HEK293 (cell line): ENCODE measurements at regions not wholly inside any gene's neighbourhood (a gene's known extent, or its start where the extent isn't known, plus 50 kb on each side); places are given as distances from the start of the nearest gene placed in this dataset.

Experiments
- CTCF ChIA-PET: fragments of 350-600 bp; formaldehyde crosslinking; extraction: SDS; loops from one replicate; lab custom pipeline; 2021; ENCODE audit warnings: antibody characterized with exemption; lab: Yijun Ruan, JAX
- POLR2A ChIA-PET: fragments of 300-600 bp; formaldehyde crosslinking; extraction: SDS; loops from one replicate; lab custom pipeline; 2020; ENCODE audit warnings: antibody characterized with exemption, inconsistent platforms; lab: Yijun Ruan, JAX
- H3K27ac ChIP-seq: fragments of 200-500 bp; sonication (Bioruptor generic); 2 replicates; pipeline ENCODE4 v1.5.1; 2014; ENCODE audit warnings: low read depth, low read length, control low read depth, inconsistent platforms; ENCODE audit errors: extremely low read depth
- H3K36me3 ChIP-seq, 2 experiments: fragments of 200-500 bp in 1 of 2; sonication (Bioruptor generic) in 1 of 2; 1 replicate in 1 of 2; 2 replicates in 1 of 2; pipeline ENCODE4 v1.5.1; 2014 to 2017; ENCODE audit warnings: inconsistent platforms in 2 of 2, low read length in 2 of 2; ENCODE audit not compliant: control insufficient read depth in 2 of 2, insufficient read depth in 1 of 2
- H3K4me1 ChIP-seq: fragments of 200-500 bp; sonication (Bioruptor generic); 2 replicates; pipeline ENCODE4 v1.5.1; 2014; ENCODE audit warnings: mild to moderate bottlenecking, low read length, inconsistent platforms; ENCODE audit not compliant: control insufficient read depth, insufficient read depth
- H3K4me3 ChIP-seq: 2 replicates; pipeline ENCODE4 v1.5.1; 2011; ENCODE audit warnings: low read depth, mild to moderate bottlenecking, control low read depth, low read length, moderate library complexity
- H3K9me3 ChIP-seq: fragments of 200-500 bp; sonication (Bioruptor generic); 2 replicates; pipeline ENCODE4 v1.5.1; 2014; ENCODE audit warnings: low read depth, low read length, inconsistent platforms; ENCODE audit not compliant: control insufficient read depth, insufficient read depth
- BCL11A ChIP-seq: fragments of 450-650 bp; formaldehyde crosslinking; IDR thresholded peaks from 2 replicates; pipeline ENCODE4 v1.5.1; 2016; ENCODE audit warnings: low read depth, missing biosample characterization, missing genetic modification characterization
- KLF8 ChIP-seq: fragments of 450-650 bp; formaldehyde crosslinking; IDR thresholded peaks from 2 replicates; pipeline ENCODE4 v1.5.1; 2016; ENCODE audit warnings: missing biosample characterization, missing genetic modification characterization
- REPIN1 ChIP-seq: fragments of 450-650 bp; formaldehyde crosslinking; IDR thresholded peaks from 2 replicates; pipeline ENCODE4 v1.5.1; 2017; ENCODE audit warnings: missing biosample characterization, missing genetic modification characterization, low read depth
- SETDB1 ChIP-seq: IDR thresholded peaks from one replicate; pipeline ENCODE4 v1.6.1; 2017; ENCODE audit warnings: mild to moderate bottlenecking, low read length, moderate library complexity, mixed read lengths; ENCODE audit not compliant: insufficient read length
- SP3 ChIP-seq: fragments of 450-650 bp; formaldehyde crosslinking; IDR thresholded peaks from 2 replicates; pipeline ENCODE4 v1.5.1; 2016; ENCODE audit warnings: missing biosample characterization, missing genetic modification characterization
- SP7 ChIP-seq: fragments of 450-650 bp; formaldehyde crosslinking; IDR thresholded peaks from 2 replicates; pipeline ENCODE4 v1.5.1; 2016; ENCODE audit warnings: missing biosample characterization, missing genetic modification characterization
- ZBTB44 ChIP-seq: fragments of 450-650 bp; IDR thresholded peaks from 2 replicates; pipeline ENCODE4 v1.5.1; 2018; ENCODE audit warnings: missing biosample characterization, mild to moderate bottlenecking, missing genetic modification characterization
- ZNF112 ChIP-seq: fragments of 450-650 bp; formaldehyde crosslinking; IDR thresholded peaks from 2 replicates; pipeline ENCODE4 v1.5.0; 2017; ENCODE audit warnings: missing biosample characterization, missing genetic modification characterization
- ZNF133 ChIP-seq: fragments of 450-650 bp; formaldehyde crosslinking; IDR thresholded peaks from 2 replicates; pipeline ENCODE4 v1.5.1; 2016; ENCODE audit warnings: missing biosample characterization, missing genetic modification characterization
- ZNF174 ChIP-seq: fragments of 450-650 bp; formaldehyde crosslinking; IDR thresholded peaks from 2 replicates; pipeline ENCODE4 v1.5.0; 2017; ENCODE audit warnings: missing biosample characterization, mild to moderate bottlenecking, missing genetic modification characterization
- ZNF2 ChIP-seq: fragments of 450-650 bp; formaldehyde crosslinking; IDR thresholded peaks from 2 replicates; pipeline ENCODE4 v1.5.1; 2016; ENCODE audit warnings: missing biosample characterization, missing genetic modification characterization
- ZNF214 ChIP-seq: fragments of 450-650 bp; formaldehyde crosslinking; IDR thresholded peaks from 2 replicates; pipeline ENCODE4 v1.5.1; 2017; ENCODE audit warnings: missing biosample characterization, mild to moderate bottlenecking, missing genetic modification characterization, borderline replicate concordance
- ZNF23 ChIP-seq: fragments of 450-650 bp; formaldehyde crosslinking; IDR thresholded peaks from 2 replicates; pipeline ENCODE4 v1.5.1; 2016; ENCODE audit warnings: missing biosample characterization, missing genetic modification characterization, borderline replicate concordance
- ZNF239 ChIP-seq: fragments of 450-650 bp; formaldehyde crosslinking; IDR thresholded peaks from 2 replicates; pipeline ENCODE4 v1.5.1; 2016; ENCODE audit warnings: missing biosample characterization, missing genetic modification characterization
- ZNF335 ChIP-seq: fragments of 450-650 bp; formaldehyde crosslinking; conservative IDR thresholded peaks from 2 replicates; pipeline ENCODE4 v1.5.1; 2016; ENCODE audit warnings: missing biosample characterization, missing genetic modification characterization
- ZNF416 ChIP-seq: fragments of 450-650 bp; formaldehyde crosslinking; IDR thresholded peaks from 2 replicates; pipeline ENCODE4 v1.5.1; 2016; ENCODE audit warnings: missing biosample characterization, missing genetic modification characterization
- ZNF473 ChIP-seq: fragments of 450-650 bp; formaldehyde crosslinking; IDR thresholded peaks from 2 replicates; pipeline ENCODE4 v1.5.1; 2017; ENCODE audit warnings: missing biosample characterization, missing genetic modification characterization
- ZNF510 ChIP-seq: fragments of 450-650 bp; formaldehyde crosslinking; IDR thresholded peaks from 2 replicates; pipeline ENCODE4 v1.5.1; 2018; ENCODE audit warnings: mild to moderate bottlenecking, missing genetic modification characterization, missing biosample characterization; ENCODE audit not compliant: insufficient replicate concordance
- ZNF621 ChIP-seq: fragments of 450-650 bp; formaldehyde crosslinking; IDR thresholded peaks from 2 replicates; pipeline ENCODE4 v1.5.1; 2017; ENCODE audit warnings: missing biosample characterization, missing genetic modification characterization
- ZNF658 ChIP-seq: fragments of 450-650 bp; formaldehyde crosslinking; IDR thresholded peaks from 2 replicates; pipeline ENCODE4; 2016; ENCODE audit warnings: missing biosample characterization, missing genetic modification characterization
- ZNF677 ChIP-seq: fragments of 450-650 bp; IDR thresholded peaks from 2 replicates; pipeline ENCODE4 v1.5.0; 2018; ENCODE audit warnings: missing biosample characterization, mild to moderate bottlenecking, missing genetic modification characterization, moderate library complexity
- ZNF777 ChIP-seq: fragments of 450-650 bp; formaldehyde crosslinking; IDR thresholded peaks from 2 replicates; pipeline ENCODE4 v1.5.1; 2017; ENCODE audit warnings: missing biosample characterization, missing genetic modification characterization, borderline replicate concordance
- ZNF792 ChIP-seq: fragments of 450-650 bp; formaldehyde crosslinking; IDR thresholded peaks from 2 replicates; pipeline ENCODE4 v1.5.1; 2016; ENCODE audit warnings: missing biosample characterization, missing genetic modification characterization
- TF ChIP-seq, protein P1 (sequence below): fragments of 450-650 bp; formaldehyde crosslinking; IDR thresholded peaks from 2 replicates; pipeline ENCODE4 v1.5.1; 2016; ENCODE audit warnings: missing biosample characterization, missing genetic modification characterization

DNA sequence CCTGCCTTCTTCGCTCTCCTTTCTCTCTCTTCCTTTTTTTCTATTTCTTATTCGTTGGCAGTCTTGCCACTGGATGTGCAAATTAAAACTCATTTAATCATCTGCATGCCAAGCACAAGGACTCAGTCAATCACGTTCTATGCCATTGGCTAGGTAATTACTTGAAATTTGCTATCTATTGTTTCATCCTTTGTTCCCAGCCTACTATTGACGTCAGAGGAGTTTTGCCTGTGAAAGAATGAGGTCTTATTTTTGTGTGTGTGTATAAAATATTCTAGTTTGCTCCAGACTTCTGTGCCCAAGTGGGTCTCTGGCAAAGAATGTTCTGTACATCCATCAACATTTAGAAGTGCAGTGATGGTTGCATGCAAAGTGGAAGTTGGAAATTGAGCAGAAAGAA is 132.3 kb upstream of the DOK5 start:
- Histone ChIP-seq H3K36me3 (no peaks in the 10 kb centered on the region), H3K4me1 (no peaks in the 10 kb centered on the region), H3K27ac (no peak overlapping the region), H3K4me3 (no peak overlapping the region)
- CTCF ChIA-PET: no interaction called here
- TF ChIP-seq ZNF416 (tag by site-specific recombination) (no peak), ZNF112 (tag by site-specific recombination) (no peak), ZNF214 (tag by site-specific recombination) (no peak), KLF8 (no peak), ZNF777 (tag by site-specific recombination) (no peak), ZBTB44 (tag by site-specific recombination) (no peak), ZNF792 (tag by site-specific recombination) (no peak), ZNF473 (tag by site-specific recombination) (no peak), ZNF133 (no peak), ZNF335 (tag by site-specific recombination) (no peak), ZNF174 (no peak), ZNF510 (tag by site-specific recombination) (no peak), ZNF677 (tag by site-specific recombination) (no peak), SP3 (tag by site-specific recombination) (no peak), SETDB1 (no peak), REPIN1 (tag by site-specific recombination) (no peak), ZNF23 (no peak), ZNF2 (tag by site-specific recombination) (no peak), ZNF621 (tag by site-specific recombination) (no peak)
- TF ChIP-seq, protein P1, sequence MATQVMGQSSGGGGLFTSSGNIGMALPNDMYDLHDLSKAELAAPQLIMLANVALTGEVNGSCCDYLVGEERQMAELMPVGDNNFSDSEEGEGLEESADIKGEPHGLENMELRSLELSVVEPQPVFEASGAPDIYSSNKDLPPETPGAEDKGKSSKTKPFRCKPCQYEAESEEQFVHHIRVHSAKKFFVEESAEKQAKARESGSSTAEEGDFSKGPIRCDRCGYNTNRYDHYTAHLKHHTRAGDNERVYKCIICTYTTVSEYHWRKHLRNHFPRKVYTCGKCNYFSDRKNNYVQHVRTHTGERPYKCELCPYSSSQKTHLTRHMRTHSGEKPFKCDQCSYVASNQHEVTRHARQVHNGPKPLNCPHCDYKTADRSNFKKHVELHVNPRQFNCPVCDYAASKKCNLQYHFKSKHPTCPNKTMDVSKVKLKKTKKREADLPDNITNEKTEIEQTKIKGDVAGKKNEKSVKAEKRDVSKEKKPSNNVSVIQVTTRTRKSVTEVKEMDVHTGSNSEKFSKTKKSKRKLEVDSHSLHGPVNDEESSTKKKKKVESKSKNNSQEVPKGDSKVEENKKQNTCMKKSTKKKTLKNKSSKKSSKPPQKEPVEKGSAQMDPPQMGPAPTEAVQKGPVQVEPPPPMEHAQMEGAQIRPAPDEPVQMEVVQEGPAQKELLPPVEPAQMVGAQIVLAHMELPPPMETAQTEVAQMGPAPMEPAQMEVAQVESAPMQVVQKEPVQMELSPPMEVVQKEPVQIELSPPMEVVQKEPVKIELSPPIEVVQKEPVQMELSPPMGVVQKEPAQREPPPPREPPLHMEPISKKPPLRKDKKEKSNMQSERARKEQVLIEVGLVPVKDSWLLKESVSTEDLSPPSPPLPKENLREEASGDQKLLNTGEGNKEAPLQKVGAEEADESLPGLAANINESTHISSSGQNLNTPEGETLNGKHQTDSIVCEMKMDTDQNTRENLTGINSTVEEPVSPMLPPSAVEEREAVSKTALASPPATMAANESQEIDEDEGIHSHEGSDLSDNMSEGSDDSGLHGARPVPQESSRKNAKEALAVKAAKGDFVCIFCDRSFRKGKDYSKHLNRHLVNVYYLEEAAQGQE: no peak
- TF ChIP-seq, all 188 proteins: peak for 0
- POLR2A ChIA-PET: no interaction called here
- H3K9me3 ChIP-seq: no peaks in the 10 kb centered on the region

DNA sequence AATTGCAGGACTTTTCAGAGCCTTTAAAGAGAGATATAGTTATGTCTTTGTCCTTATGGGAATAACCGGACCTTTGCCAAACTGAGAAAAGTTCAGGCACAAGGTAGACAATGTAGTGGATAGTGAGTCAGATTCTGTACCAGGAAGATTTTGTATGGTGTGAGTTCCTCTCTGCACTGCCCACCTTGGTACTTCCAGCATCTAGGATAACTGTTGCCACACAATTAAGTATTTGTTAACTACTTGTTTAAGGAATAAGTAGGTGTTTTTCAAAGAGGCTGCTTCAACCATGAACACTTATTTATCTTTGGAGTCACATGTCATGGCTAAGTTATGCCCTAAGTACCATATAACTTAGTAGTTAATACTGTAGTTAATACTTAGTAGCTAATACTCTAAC is 131.8 kb upstream of the DOK5 start:
- Histone ChIP-seq H3K36me3 (no peaks in the 10 kb centered on the region), H3K27ac (no peak overlapping the region), H3K4me3 (no peak overlapping the region), H3K4me1 (no peaks in the 10 kb centered on the region), H3K9me3 (no peaks in the 10 kb centered on the region)
- CTCF ChIA-PET: no interaction called here
- TF ChIP-seq BCL11A (tag by site-specific recombination) (no peak), SP7 (tag by site-specific recombination) (no peak), ZNF239 (tag by site-specific recombination) (0 out of 2 replicates have a peak, but pooled peaks have one; percentile 37), ZNF658 (tag by site-specific recombination) (no peak)
- POLR2A ChIA-PET: no interaction called here
